ENCODE measurements at regions not wholly inside any gene's neighbourhood (a gene's known extent, or its start where the extent isn't known, plus 50 kb on each side); places are given as distances from the start of the nearest gene placed in this dataset.

DNA sequence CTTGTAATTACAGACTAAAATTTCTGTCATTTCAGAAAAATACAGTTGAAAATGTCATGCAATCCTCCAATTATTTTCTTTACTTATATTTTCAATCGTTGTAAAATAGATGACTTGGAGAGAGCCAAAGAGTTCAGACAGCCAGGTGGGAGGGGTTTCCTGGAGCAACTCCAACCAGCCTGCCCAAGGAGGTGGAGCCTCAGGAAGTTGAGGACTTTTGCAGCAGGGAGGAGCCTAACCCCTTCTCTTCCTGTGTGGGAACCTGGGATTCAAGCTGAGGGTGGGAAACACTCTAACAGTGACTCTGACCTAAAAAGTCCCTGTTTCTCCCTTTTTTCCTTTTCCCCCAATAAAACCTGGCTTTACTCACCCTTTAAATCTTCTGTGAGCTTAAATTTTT is 72.2 kb upstream of the GABRG1 start:
- no peak for DNase-seq (ENCODE audit: low spot score)
- peaks cover 19% of the 10 kb centered on the region for H3K9me3 Mint-ChIP-seq
- H3K4me1 Mint-ChIP-seq (ENCODE audit: low read depth) = no peaks in the 10 kb centered on the region
- no peak overlapping the region for H3K27ac Mint-ChIP-seq
- no peaks in the 10 kb centered on the region for H3K27me3 Mint-ChIP-seq (ENCODE audit: low read depth)
- H3K4me3 Mint-ChIP-seq = no peak overlapping the region
- H3K36me3 Mint-ChIP-seq (ENCODE audit: low read depth) = no peaks in the 10 kb centered on the region

DNA sequence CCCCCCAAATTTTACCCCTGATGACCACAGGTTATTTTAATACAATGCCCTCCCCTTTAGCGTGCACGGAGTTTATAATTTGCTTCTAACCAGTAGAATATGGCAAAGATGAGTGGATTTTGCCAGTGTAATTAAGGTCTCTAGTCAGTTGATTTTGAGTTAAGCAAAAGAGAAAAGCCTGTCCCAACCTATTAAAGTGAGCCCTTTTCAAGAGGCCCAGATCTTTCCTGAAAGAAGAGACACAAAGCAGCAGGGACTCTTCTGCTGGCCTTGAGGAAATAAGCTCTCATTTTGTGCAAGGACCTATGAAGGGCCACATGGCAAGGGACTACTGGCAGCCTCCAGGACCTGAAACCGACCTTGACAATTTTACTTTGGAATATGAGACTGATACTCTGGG is 61.9 kb upstream of the GABRG1 start:
- Mint-ChIP-seq H3K27ac (no peak overlapping the region), H3K4me3 (no peak overlapping the region), H3K4me1 (ENCODE audit: low read depth) (no peaks in the 10 kb centered on the region), H3K36me3 (ENCODE audit: low read depth) (no peaks in the 10 kb centered on the region), H3K27me3 (ENCODE audit: low read depth) (no peaks in the 10 kb centered on the region), H3K9me3 (peaks cover 27% of the 10 kb centered on the region)
- DNase-seq (ENCODE audit: low spot score) = no peak

DNA sequence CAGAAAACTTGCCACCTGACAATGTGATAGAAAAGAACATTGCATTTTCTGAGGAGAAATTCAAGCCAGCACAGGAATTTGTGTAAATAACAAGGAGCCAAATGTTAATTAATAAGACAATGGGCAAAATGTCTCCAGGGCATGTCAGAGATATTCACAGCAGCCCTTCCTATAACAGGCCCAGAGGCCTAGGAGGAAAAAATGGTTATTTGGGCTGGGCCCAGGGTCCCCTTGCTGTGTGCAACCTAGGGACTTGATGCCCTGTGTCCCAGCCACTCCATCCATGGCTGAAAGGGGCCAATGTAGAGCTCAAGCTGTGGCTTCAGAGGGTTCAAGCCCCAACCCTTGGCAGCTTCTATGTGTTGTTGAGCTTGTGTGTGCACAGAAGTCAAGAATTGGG is 55.5 kb upstream of the GABRG1 start:
- peaks cover 52% of the 10 kb centered on the region for H3K9me3 Mint-ChIP-seq

More for the DNA sequence above, 55.5 kb upstream of the GABRG1 start:
- Mint-ChIP-seq H3K4me1 (ENCODE audit: low read depth) (no peaks in the 10 kb centered on the region), H3K27ac (no peak overlapping the region), H3K4me3 (no peak overlapping the region), H3K36me3 (ENCODE audit: low read depth) (no peaks in the 10 kb centered on the region), H3K27me3 (ENCODE audit: low read depth) (no peaks in the 10 kb centered on the region)
- no peak for DNase-seq (ENCODE audit: low spot score)

Data from T-helper 2 cell treated with Interferon-gamma antibody and Interleukin-4, amounts not matched to agents 5 μg/mL and 100 μg/mL, for 36 hours (primary cell).